ENCODE measurements at regions not wholly inside any gene's neighbourhood (a gene's known extent, or its start where the extent isn't known, plus 50 kb on each side); places are given as distances from the start of the nearest gene placed in this dataset.
A peak's percentile ranks its signal among the peaks of the same experiment; 100 is the strongest.

- no TSS peak for BruUV-seq (replicated peaks)
- ChIA-PET POLR2A (no interaction called here), CTCF (no interaction called here)
- H3K36me3 ChIP-seq (ENCODE audit: control insufficient read depth, insufficient read depth, low read length) = no peaks in the 10 kb centered on the region
- peaks cover 3% of the 10 kb centered on the region; the same call in 1 of the 2 replicates for H3K27me3 ChIP-seq (ENCODE audit: control insufficient read depth, insufficient read depth, low read length)
- in situ Hi-C loops (cut with HindIII; ENCODE audit: low pct_unique_long_range_greater_than_20kb, low sequenced_read_pairs) (no loop called here), intact Hi-C loops (cut with micrococcal nuclease; ENCODE audit: unreplicated experiment) (no loop called here)
- H3K27ac ChIP-seq (ENCODE audit: low read length) = no peak overlapping the region
- DNase-seq (ENCODE audit: low read depth, low spot score) (no peak), ATAC-seq (no peak)
- H3K4me3 ChIP-seq (ENCODE audit: low read depth in 2 of 2, low read length in 2 of 2) = no peak overlapping the region
- no peak for TF ChIP-seq POLR2AphosphoS5 (IDR thresholded peaks at IDR 0.05; ENCODE audit: low read depth, low read length)
- no peak for TF ChIP-seq SIN3A (IDR thresholded peaks at IDR 0.05; ENCODE audit: borderline replicate concordance, insufficient read depth, low read depth, low read length)
- no peak for TF ChIP-seq CTCF (IDR thresholded peaks at IDR 0.05)
- no peak for TF ChIP-seq REST (IDR thresholded peaks at IDR 0.05; ENCODE audit: insufficient read depth in 1 of 2, low read depth in 2 of 2, low read length in 1 of 2)
- TF ChIP-seq TCF7L2 (IDR thresholded peaks at IDR 0.05; ENCODE audit: low read depth, low read length) = no peak
- no peaks in the 10 kb centered on the region; the same call in 1 of the 2 replicates for H3K4me1 ChIP-seq (ENCODE audit: control insufficient read depth, insufficient read depth, low read length)
- H3K9me3 ChIP-seq (ENCODE audit: control insufficient read depth, insufficient read depth, low read depth, low read length) = no peaks in the 10 kb centered on the region
Observed at GRCh38 chr3:139236336-139236735, 107.5 kb upstream of the MRPS22 start.

- H3K4me3 ChIP-seq (ENCODE audit: low read depth in 2 of 2, low read length in 2 of 2) = no peak overlapping the region
- H3K27me3 ChIP-seq (ENCODE audit: control insufficient read depth, insufficient read depth, low read length) = peaks cover 3% of the 10 kb centered on the region; the same call in 1 of the 2 replicates
- no peak for DNase-seq (ENCODE audit: low read depth, low spot score)
- H3K9me3 ChIP-seq (ENCODE audit: control insufficient read depth, insufficient read depth, low read depth, low read length) = no peaks in the 10 kb centered on the region
- no peaks in the 10 kb centered on the region for H3K36me3 ChIP-seq (ENCODE audit: control insufficient read depth, insufficient read depth, low read length)
- no TSS peak for BruUV-seq (replicated peaks)
- in situ Hi-C loops (cut with HindIII; ENCODE audit: low pct_unique_long_range_greater_than_20kb, low sequenced_read_pairs) (no loop called here), intact Hi-C loops (cut with micrococcal nuclease; ENCODE audit: unreplicated experiment) (no loop called here)
- ATAC-seq = peak; percentile 56; the same call in 1 of the 2 replicates
- H3K27ac ChIP-seq (ENCODE audit: low read length) = no peak overlapping the region
- ChIA-PET CTCF (no interaction called here), POLR2A (interaction anchor here (0.5 kb wide), 1 partner anchor 41 kb away, joined by 3 read pairs; no protein-coding TSS in a partner anchor)
- no peaks in the 10 kb centered on the region; the same call in 1 of the 2 replicates for H3K4me1 ChIP-seq (ENCODE audit: control insufficient read depth, insufficient read depth, low read length)
- TF ChIP-seq REST (IDR thresholded peaks at IDR 0.05; ENCODE audit: insufficient read depth in 1 of 2, low read depth in 2 of 2, low read length in 1 of 2) (no peak), SIN3A (IDR thresholded peaks at IDR 0.05; ENCODE audit: borderline replicate concordance, insufficient read depth, low read depth, low read length) (no peak), POLR2AphosphoS5 (IDR thresholded peaks at IDR 0.05; ENCODE audit: low read depth, low read length) (no peak), TCF7L2 (IDR thresholded peaks at IDR 0.05; ENCODE audit: low read depth, low read length) (no peak), CTCF (IDR thresholded peaks at IDR 0.05) (no peak)
Observed at GRCh38 chr3:139238281-139239030, 105.4 kb upstream of the MRPS22 start.

All from Panc1 (cell line).